Calu3 (cell line): ENCODE measurements at regions not wholly inside any gene's neighbourhood (a gene's known extent, or its start where the extent isn't known, plus 50 kb on each side); places are given as distances from the start of the nearest gene placed in this dataset.

Experiments used
- BruUV-seq: library from RNA; stranded (reverse); fragments of 400-500 nt; replicated peaks from 2 replicates; lab custom pipeline; 2021; lab: Mats Ljungman, UMichigan
- CTCF ChIA-PET: fragments of 300-600 bp; sonication (Branson Sonifier 250); formaldehyde crosslinking; loops from one replicate; lab custom pipeline; 2022; ENCODE audit warnings: antibody characterized with exemption; lab: Charles Lee
- DNase-seq: peaks from one replicate; pipeline ENCODE4 v3.0.0; 2022
- H3K27ac Mint-ChIP-seq: one replicate; pipeline ENCODE4 v1.8.0; 2022; ENCODE audit warnings: mixed read lengths; ENCODE audit not compliant: unreplicated experiment
- H3K27me3 Mint-ChIP-seq: one replicate; pipeline ENCODE4 v1.8.0; 2022; ENCODE audit warnings: mixed read lengths; ENCODE audit not compliant: unreplicated experiment
- H3K36me3 Mint-ChIP-seq: one replicate; pipeline ENCODE4 v1.8.0; 2022; ENCODE audit warnings: mild to moderate bottlenecking, moderate library complexity, mixed read lengths; ENCODE audit not compliant: insufficient read depth, unreplicated experiment
- H3K4me1 Mint-ChIP-seq: one replicate; pipeline ENCODE4 v1.8.0; 2022; ENCODE audit warnings: mild to moderate bottlenecking, low read depth, mixed read lengths; ENCODE audit not compliant: unreplicated experiment
- H3K4me3 Mint-ChIP-seq: one replicate; pipeline ENCODE4 v1.8.0; 2022; ENCODE audit warnings: mild to moderate bottlenecking, low read depth, moderate library complexity, mixed read lengths; ENCODE audit not compliant: unreplicated experiment
- H3K9me3 Mint-ChIP-seq: one replicate; pipeline ENCODE4 v1.8.0; 2022; ENCODE audit warnings: low read depth, mixed read lengths; ENCODE audit not compliant: unreplicated experiment
- intact Hi-C: fragments of 100-400 bp; cut with micrococcal nuclease; formaldehyde crosslinking; loops from one replicate; pipeline ENCODE4 v1.10.0; 2022; ENCODE audit not compliant: unreplicated experiment
- TF ChIP-seq, protein P1 (sequence below): fragments of 200-600 bp; IDR thresholded peaks from one replicate; pipeline ENCODE4 v1.8.0; 2022; ENCODE audit warnings: antibody characterized with exemption; ENCODE audit not compliant: unreplicated experiment

DNA sequence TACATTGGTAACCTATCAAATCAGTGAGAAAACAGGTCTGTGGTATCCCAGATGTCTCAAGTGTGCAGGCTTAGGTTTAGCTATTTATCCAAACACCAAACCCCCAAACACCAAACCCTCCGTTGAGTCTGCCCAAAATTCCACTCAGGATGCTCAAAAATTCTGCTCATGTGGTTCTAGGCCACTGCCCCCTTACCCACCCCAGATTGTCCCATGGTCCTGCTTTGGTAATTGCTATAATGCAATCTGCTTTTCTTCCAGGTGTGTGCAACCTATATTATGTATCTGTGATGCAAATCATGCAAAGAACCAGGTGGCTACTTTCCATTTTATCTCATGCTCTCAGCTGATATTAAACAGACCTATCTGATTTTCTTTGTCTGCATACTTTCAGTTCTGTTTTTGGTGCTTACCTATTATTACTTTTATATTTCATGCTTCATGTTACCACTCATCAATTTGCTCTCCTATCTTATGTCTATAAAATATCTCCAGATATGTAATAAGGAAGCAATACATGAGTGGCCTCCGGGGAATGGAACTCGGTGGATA, 123.7 kb downstream of the TOMM20 start:
- TF ChIP-seq, protein P1, sequence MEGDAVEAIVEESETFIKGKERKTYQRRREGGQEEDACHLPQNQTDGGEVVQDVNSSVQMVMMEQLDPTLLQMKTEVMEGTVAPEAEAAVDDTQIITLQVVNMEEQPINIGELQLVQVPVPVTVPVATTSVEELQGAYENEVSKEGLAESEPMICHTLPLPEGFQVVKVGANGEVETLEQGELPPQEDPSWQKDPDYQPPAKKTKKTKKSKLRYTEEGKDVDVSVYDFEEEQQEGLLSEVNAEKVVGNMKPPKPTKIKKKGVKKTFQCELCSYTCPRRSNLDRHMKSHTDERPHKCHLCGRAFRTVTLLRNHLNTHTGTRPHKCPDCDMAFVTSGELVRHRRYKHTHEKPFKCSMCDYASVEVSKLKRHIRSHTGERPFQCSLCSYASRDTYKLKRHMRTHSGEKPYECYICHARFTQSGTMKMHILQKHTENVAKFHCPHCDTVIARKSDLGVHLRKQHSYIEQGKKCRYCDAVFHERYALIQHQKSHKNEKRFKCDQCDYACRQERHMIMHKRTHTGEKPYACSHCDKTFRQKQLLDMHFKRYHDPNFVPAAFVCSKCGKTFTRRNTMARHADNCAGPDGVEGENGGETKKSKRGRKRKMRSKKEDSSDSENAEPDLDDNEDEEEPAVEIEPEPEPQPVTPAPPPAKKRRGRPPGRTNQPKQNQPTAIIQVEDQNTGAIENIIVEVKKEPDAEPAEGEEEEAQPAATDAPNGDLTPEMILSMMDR, result no peak
- Mint-ChIP-seq H3K36me3 (no peaks in the 10 kb centered on the region), H3K27ac (no peak overlapping the region), H3K27me3 (no peaks in the 10 kb centered on the region), H3K9me3 (peaks cover 4% of the 10 kb centered on the region), H3K4me3 (no peak overlapping the region), H3K4me1 (no peaks in the 10 kb centered on the region)
- no peak for DNase-seq
- intact Hi-C loops, result no loop called here
- BruUV-seq, result no TSS peak
- CTCF ChIA-PET, result no interaction called here

DNA sequence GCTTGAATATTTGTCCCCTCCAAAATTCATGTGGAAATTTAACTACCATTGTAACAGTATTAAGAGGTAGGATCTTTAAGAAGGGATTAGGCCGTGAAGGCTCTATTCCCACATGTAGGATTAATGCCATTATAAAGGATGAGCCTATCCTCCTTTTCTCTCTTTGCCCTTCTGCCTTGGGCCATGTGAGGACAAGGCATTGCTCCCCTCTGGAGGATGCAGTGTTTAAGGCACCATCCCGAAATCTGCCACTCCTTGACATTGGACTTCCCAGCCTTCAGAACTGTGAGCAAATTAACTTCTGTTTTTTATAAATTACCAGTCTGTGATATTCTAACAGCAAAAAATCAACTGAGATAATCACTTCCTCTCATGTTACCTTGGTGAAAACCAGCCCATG, 124.4 kb downstream of the TOMM20 start:
- CTCF ChIA-PET, result no interaction called here
- Mint-ChIP-seq H3K36me3 (no peaks in the 10 kb centered on the region), H3K27ac (no peak overlapping the region), H3K27me3 (no peaks in the 10 kb centered on the region), H3K4me3 (no peak overlapping the region), H3K9me3 (peaks cover 4% of the 10 kb centered on the region), H3K4me1 (no peaks in the 10 kb centered on the region)
- intact Hi-C loops, result no loop called here
- BruUV-seq, result no TSS peak
- TF ChIP-seq, protein P1, result no peak
- no peak for DNase-seq

DNA sequence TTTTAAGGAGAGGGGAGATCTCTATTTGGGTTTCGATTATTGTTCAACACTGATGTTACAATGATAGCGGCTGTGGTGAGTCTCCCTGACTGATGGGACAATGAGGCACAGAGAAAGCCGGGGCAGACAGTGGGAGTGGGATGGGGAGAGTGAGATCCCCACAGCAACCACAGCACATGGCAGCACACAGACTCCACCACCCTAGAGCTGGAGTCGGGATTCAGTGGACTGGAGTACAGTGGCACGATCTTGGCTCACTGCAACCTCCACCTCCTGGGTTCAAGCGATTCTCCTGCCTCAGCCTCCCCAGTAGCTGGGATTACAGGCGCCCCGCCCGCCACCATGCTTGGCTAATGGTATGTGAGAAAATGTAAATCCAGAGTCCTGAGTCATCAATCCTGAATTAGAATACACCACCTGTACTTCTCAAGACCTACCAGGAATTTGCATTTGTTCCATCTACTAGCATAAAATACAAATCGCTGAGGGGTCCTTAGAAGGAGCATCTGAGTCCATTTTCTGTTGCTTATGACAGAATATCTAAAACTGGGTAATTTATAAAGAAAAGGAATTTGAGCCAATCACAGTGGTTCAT, 125.8 kb downstream of the TOMM20 start:
- peaks cover 13% of the 10 kb centered on the region for H3K4me1 Mint-ChIP-seq
- no peaks in the 10 kb centered on the region for H3K27me3 Mint-ChIP-seq
- H3K9me3 Mint-ChIP-seq, result peaks cover 4% of the 10 kb centered on the region
- intact Hi-C loops, result no loop called here
- no peak overlapping the region for H3K27ac Mint-ChIP-seq
- H3K36me3 Mint-ChIP-seq, result peaks cover 10% of the 10 kb centered on the region
- no TSS peak for BruUV-seq
- CTCF ChIA-PET, result no interaction called here
- DNase-seq, result no peak
- no peak overlapping the region for H3K4me3 Mint-ChIP-seq
- TF ChIP-seq, protein P1, result no peak

DNA sequence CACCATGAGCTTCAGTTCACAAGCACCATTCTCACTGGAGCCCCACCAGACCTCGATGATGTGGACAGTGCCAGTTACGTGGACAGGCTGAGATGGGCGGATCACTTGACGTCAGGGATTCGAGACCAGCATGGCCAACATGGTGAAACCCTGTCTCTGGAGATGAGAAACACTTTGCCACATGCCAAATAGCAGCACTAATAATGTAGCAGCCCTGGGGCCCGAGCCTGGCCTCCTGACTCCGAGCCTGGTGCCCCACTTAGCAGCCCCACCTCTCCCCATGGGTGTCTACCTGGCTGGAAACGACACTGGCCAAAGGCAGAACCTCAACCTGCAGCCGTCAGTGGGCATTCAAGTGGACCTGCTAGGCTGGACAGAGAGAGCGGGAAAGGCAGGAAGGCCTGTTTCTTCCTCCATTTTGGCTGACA, 129.1 kb downstream of the TOMM20 start:
- no peak overlapping the region for H3K4me3 Mint-ChIP-seq
- H3K4me1 Mint-ChIP-seq, result peaks cover 28% of the 10 kb centered on the region
- BruUV-seq, result no TSS peak
- H3K27me3 Mint-ChIP-seq, result no peaks in the 10 kb centered on the region
- intact Hi-C loops, result no loop called here
- H3K27ac Mint-ChIP-seq, result no peak overlapping the region
- TF ChIP-seq, protein P1, result no peak
- H3K9me3 Mint-ChIP-seq, result peaks cover 2% of the 10 kb centered on the region
- H3K36me3 Mint-ChIP-seq, result peaks cover 24% of the 10 kb centered on the region
- CTCF ChIA-PET, result no interaction called here
- DNase-seq, result no peak
